ENCODE measurements at regions not wholly inside any gene's neighbourhood (a gene's known extent, or its start where the extent isn't known, plus 50 kb on each side); places are given as distances from the start of the nearest gene placed in this dataset.
"Not testable (repeated sequence)": the region's sequence is repeated elsewhere in the genome, so short reads cannot be mapped to it uniquely, and the experiment has no call there.

DNA sequence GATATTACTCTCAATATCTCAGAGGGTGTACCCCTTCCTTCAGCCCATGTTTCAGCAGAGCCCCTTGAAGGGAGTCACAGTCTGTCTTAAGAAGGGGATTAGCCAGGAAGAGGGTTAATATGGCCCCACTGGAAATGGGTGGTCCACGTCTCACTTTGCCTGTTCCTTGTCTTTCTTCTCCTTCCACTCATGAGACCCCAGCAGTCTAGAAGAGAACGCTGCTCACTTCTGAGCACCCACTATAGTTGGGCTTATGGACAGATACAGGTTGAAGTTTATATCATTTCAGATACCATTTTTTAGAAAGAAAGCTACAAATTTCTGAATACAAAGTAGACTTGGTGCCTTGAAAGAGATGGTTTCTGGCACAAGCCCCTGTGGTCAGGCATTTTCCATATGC, 139.3 kb upstream of the API5 start:
- no peak overlapping the region for H3K27ac ChIP-seq
- no peaks in the 10 kb centered on the region for H3K27me3 ChIP-seq
- no peak overlapping the region for H3K4me3 ChIP-seq
- no peak for TF ChIP-seq POLR2A (IDR thresholded peaks at IDR 0.05)
- TF ChIP-seq, protein P1, sequence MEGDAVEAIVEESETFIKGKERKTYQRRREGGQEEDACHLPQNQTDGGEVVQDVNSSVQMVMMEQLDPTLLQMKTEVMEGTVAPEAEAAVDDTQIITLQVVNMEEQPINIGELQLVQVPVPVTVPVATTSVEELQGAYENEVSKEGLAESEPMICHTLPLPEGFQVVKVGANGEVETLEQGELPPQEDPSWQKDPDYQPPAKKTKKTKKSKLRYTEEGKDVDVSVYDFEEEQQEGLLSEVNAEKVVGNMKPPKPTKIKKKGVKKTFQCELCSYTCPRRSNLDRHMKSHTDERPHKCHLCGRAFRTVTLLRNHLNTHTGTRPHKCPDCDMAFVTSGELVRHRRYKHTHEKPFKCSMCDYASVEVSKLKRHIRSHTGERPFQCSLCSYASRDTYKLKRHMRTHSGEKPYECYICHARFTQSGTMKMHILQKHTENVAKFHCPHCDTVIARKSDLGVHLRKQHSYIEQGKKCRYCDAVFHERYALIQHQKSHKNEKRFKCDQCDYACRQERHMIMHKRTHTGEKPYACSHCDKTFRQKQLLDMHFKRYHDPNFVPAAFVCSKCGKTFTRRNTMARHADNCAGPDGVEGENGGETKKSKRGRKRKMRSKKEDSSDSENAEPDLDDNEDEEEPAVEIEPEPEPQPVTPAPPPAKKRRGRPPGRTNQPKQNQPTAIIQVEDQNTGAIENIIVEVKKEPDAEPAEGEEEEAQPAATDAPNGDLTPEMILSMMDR (IDR thresholded peaks at IDR 0.05 in 4 of 5, conservative IDR thresholded peaks at IDR 0.05 in 1 of 5), result no peak
- H3K36me3 ChIP-seq, result no peaks in the 10 kb centered on the region
- H3K9me3 ChIP-seq, result no peaks in the 10 kb centered on the region
- in situ Hi-C loops (cut with MboI; ENCODE audit: low sequenced_read_pairs in 4 of 4) (no loop called here), intact Hi-C loops (cut with DNase I; ENCODE audit: low total_unique reads) (no loop called here)
- DNase-seq, result no peak
- no peak for ATAC-seq
- no peaks in the 10 kb centered on the region for H3K4me1 ChIP-seq

DNA sequence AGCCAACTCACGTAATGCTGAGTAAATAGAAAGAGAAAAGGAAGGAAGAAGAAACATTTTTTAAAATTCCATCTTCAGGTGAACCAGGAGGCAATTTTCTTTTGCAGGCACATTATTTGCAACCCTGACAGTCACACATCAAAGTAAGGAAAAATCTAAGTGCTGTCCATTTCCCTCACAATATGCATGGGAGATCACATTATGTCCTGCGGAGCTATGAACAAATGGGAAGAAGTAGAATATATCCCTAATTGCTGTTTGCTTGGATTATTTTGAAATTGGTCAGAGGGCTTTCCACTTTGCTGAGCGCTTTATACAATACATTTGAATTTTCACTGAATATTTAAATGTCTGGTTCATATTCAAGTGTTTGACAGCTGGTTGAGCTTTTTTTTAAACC, 133.8 kb upstream of the API5 start:
- H3K9me3 ChIP-seq, result no peaks in the 10 kb centered on the region
- no peaks in the 10 kb centered on the region for H3K4me1 ChIP-seq
- in situ Hi-C loops (cut with MboI; ENCODE audit: low sequenced_read_pairs in 4 of 4) (loop anchor here in 1 of 4 donors (25.0 kb wide), 1 partner anchor 109 kb away; no protein-coding TSS in a partner anchor), intact Hi-C loops (cut with DNase I; ENCODE audit: low total_unique reads) (no loop called here)
- H3K4me3 ChIP-seq, result no peak overlapping the region
- no peaks in the 10 kb centered on the region for H3K36me3 ChIP-seq
- no peaks in the 10 kb centered on the region for H3K27me3 ChIP-seq
- DNase-seq (no peak), ATAC-seq (no peak)
- TF ChIP-seq POLR2A (IDR thresholded peaks at IDR 0.05), result no peak
- TF ChIP-seq, protein P1 (IDR thresholded peaks at IDR 0.05 in 4 of 5, conservative IDR thresholded peaks at IDR 0.05 in 1 of 5), result no peak
- H3K27ac ChIP-seq, result no peak overlapping the region

DNA sequence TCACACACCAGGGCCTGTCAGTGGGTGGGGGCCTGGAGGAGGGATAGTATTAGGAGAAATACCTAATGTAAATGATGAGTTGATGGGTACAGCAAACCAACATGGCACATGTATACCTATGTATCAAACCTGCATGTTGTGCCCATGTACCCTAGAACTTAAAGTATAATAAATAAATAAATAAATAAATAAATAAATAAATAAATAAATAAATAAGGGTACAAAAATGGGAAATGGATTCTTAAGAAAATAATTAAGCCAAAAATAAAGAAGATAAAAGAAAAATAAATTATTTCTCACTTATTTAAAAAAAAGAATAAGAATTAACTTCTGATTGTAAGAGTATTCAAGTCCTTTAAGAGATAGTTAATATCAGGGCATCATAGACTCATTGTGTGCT, 117.3 kb upstream of the API5 start:
- in situ Hi-C loops (cut with MboI; ENCODE audit: low sequenced_read_pairs in 4 of 4), result loop anchor here in 1 of 4 donors (25.0 kb wide), 1 partner anchor 93 kb away; no protein-coding TSS in a partner anchor
- intact Hi-C loops (cut with DNase I; ENCODE audit: low total_unique reads); ATAC-seq: not testable (repeated sequence)

DNA sequence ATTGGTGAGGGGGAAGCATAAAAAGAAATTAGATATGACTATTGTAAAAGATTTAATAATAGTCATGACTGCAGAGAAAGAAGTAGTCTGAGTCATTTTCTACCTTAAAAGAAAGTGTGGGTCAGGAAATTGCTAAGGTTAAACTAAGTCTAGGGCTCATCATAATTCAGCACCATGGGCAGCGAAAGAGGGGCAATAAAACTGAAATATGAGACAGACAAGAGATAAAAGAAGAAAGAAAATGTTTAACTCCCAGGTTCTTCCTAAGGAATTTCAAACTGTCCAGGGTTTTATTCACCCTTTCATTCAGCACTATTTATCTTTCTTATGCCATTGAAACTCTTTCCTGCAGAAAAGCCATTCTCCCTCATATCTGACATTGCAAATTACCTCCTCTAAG, 114.4 kb upstream of the API5 start:
- ATAC-seq, result no peak
- intact Hi-C loops (cut with DNase I; ENCODE audit: low total_unique reads), result no loop called here
- Histone ChIP-seq H3K27ac (no peak overlapping the region), H3K27me3 (no peaks in the 10 kb centered on the region), H3K4me1 (no peaks in the 10 kb centered on the region), H3K4me3 (no peak overlapping the region), H3K36me3 (no peaks in the 10 kb centered on the region), H3K9me3 (no peaks in the 10 kb centered on the region)
- no peak for TF ChIP-seq POLR2A (IDR thresholded peaks at IDR 0.05)
- TF ChIP-seq, protein P1 (IDR thresholded peaks at IDR 0.05 in 4 of 5, conservative IDR thresholded peaks at IDR 0.05 in 1 of 5), result no peak
- in situ Hi-C loops (cut with MboI; ENCODE audit: low sequenced_read_pairs in 4 of 4), result loop anchor here in 1 of 4 donors (25.0 kb wide), 1 partner anchor 90 kb away; no protein-coding TSS in a partner anchor
- no peak for DNase-seq

More for the DNA sequence above, 117.3 kb upstream of the API5 start:
- not testable (repeated sequence) for H3K36me3 ChIP-seq, DNase-seq, H3K27ac ChIP-seq, H3K9me3 ChIP-seq, H3K27me3 ChIP-seq, H3K4me1 ChIP-seq, H3K4me3 ChIP-seq

DNA sequence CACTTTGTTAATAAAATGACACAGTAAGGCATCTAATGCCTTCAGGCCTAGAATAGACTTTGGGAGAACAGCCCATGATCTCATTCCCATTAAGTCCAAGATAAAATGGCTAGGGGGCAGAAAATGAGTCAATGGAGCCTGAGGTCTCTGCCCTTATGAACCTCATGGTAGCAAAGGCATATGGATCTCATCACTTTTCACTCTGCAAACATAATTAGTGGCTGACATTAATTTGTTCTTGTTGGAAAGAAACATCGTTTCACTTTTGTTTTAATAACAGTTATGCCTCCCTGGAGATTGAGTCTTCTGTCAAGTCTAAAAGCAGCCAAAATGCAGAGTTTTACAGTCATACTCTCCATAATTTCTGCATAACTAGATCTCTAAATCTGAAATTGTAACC, 111.8 kb upstream of the API5 start:
- H3K36me3 ChIP-seq, result no peaks in the 10 kb centered on the region
- in situ Hi-C loops (cut with MboI; ENCODE audit: low sequenced_read_pairs in 4 of 4) (no loop called here), intact Hi-C loops (cut with DNase I; ENCODE audit: low total_unique reads) (no loop called here)
- no peak overlapping the region for H3K4me3 ChIP-seq
- DNase-seq, result no peak
- ATAC-seq, result no peak
- H3K4me1 ChIP-seq, result no peaks in the 10 kb centered on the region
- no peaks in the 10 kb centered on the region for H3K9me3 ChIP-seq
- no peak for TF ChIP-seq POLR2A (IDR thresholded peaks at IDR 0.05)
- TF ChIP-seq, protein P1 (IDR thresholded peaks at IDR 0.05 in 4 of 5, conservative IDR thresholded peaks at IDR 0.05 in 1 of 5), result no peak
- H3K27me3 ChIP-seq, result no peaks in the 10 kb centered on the region
- H3K27ac ChIP-seq, result no peak overlapping the region
